GM21576 (cell line): ENCODE measurements at regions not wholly inside any gene's neighbourhood (a gene's known extent, or its start where the extent isn't known, plus 50 kb on each side); places are given as distances from the start of the nearest gene placed in this dataset.
A peak's percentile ranks its signal among the peaks of the same experiment; 100 is the strongest.

ENCODE experiments used
- ATAC-seq: cut with Tn5 transposase; IDR thresholded peaks from one replicate; pipeline ENCODE4 v1.9.1; 2021; ENCODE audit warnings: mild to moderate bottlenecking, moderate library complexity; ENCODE audit not compliant: unreplicated experiment

- ATAC-seq: peak; percentile 93
These were observed 318.9 kb downstream of the SNAPC1 start for GRCh38 chr14:62081012-62081612.

GRCh38 chr14:62081951-62082350 lies 319.7 kb downstream of the SNAPC1 start:
- ATAC-seq: no peak

DNA sequence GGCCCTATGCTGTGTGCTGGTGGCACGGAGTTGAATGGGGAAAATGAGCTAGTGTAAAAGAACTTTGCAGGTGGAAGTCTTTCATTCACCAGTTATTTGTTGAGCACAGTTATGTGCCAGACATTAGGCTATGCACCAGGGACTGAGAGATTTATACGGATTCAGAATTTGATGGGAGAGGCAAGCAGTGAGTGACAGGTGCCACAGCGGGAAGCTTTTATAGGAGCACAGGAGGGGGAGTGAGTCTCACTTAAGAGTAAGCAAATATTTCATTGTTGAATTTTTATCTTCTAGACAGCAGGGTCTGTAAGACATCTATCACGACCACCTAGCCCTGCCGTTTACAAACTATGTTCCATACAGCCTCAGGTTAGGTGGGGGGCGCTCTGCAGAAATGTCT lies 320.6 kb downstream of the SNAPC1 start:
- no peak for ATAC-seq

DNA sequence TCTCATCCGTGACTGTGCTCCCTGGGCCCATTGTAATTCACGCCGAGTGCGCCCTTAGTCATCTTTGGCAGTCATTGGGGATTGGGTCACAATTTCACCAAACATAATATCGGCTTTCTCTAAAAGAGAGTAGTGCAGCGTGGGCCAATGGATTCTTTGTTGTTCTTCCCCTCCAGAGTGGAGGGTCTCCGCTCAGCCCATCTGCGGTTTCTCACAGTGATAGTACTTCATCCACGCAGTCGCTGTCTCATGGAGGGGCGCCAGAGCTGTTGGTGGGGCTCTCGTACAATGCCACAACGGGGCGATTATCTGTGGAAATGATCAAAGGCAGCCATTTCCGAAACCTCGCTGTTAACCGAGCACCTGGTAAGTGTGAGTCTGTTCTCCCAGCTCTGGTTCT lies 321.8 kb downstream of the SNAPC1 start:
- no peak for ATAC-seq

DNA sequence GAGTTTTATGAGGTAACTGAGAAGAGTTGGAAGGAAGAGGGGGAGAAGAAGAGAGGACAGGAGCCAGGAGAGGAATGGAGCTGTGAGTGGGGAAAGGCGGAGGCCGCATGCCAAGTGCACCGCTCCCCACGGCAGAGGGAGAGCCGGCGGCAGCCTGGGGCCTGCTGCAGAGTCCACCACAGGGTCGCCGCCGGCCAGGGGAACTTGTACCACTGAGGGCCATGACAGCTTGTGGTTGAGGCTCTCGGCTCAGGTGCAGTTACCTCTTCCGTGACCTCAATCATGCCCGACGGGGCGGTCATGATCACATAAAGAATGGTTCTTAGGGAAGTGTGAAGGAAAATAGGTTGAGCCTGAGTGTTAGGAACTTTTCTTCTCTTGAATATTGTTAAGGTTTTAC lies 325.0 kb downstream of the SNAPC1 start:
- ATAC-seq: no peak

DNA sequence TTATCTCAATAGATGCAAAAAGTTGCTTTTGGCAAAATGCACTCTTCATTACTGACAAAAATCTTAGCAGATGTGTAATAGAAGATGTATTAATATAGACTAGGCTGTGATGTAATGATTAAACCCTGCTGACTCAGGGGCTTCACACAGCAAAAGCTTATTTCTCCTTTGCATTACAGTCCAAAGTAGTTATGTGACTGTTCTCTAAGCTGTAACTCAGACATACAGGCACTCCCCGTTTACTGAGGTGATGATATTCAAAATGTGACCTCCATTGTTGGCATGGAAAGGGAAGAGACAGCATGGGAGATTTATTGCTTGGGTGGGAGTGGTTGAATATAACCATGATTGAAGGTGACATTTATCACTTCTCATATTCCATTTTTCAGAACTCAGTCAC lies 331.5 kb downstream of the SNAPC1 start:
- no peak for ATAC-seq

DNA sequence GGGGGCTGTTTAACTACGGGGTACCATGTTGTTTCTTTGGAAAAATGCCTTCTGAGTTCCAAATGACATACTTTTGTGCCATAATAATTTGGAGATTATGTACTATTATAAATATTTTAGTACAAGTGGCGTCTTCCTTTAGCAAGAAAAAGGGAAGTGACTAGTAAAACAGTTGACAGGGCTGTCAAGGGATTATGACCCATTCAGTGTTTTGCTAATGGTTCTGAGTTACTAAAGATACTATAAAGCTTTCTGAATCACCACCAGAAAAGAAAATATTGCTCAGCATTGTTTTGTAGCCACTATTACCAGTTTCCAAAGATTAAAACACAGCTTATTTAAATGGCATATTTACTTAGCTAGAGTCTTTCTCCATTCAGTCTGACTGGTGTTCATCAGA lies 334.9 kb downstream of the SNAPC1 start:
- no peak for ATAC-seq

DNA sequence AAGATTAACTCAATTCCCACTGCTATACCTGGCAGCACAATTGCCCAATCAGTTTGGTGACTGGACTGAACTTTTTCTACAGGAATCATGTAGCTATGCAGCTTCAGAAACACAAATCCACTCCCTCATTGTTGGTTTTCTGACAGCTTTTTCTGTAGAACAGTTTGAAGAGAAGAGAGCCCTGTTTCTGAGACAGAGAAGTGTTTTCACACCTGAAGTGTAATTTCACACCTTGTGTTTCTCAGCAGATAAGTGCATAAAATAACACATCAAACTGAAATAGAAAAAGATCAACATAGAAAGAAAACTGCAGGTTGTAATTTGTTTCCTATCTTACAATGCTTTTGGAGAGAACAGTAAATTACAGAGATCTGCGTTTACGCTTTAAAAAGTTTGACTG lies 335.6 kb downstream of the SNAPC1 start:
- ATAC-seq: no peak

DNA sequence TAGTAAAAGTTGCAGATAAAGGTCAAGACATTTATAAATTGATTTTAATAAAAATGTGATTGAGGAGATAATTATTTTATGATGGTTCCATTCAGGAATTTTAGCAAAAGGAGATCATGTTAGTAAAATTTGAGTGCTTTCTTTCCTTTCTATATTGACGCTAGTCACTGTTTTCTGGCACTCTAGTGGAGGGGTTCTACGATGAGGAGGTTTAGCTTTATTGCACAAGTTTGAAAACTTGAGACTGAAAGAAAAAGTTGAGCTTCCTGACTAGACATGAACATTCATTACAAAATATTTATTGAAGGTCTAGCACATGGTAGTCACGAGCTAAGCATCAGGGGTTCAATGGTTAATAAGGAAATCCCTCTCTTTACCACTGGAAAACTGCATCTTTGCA lies 336.1 kb downstream of the SNAPC1 start:
- no peak for ATAC-seq

DNA sequence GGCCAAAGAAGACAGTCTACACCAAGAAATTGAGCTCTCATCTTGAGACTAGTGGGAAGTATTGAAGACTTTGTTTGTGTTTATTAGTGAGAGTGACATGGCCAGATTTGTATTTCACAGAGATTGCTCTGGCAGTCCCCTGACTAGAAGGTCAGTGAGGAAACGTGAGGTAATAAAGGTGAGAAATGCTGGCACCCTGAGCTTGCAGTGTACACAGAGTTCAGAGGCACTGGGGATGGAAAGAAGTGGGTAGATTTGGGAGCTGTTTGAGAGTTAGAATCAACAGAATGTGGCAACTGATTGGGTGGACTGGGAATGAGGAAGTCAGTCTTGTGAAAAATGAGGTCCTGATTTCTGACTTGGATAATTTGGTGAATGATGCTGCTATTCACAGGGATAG lies 336.9 kb downstream of the SNAPC1 start:
- ATAC-seq: no peak

- ATAC-seq: no peak
These were observed 339.0 kb downstream of the SNAPC1 start for GRCh38 chr14:62101189-62101588.

DNA sequence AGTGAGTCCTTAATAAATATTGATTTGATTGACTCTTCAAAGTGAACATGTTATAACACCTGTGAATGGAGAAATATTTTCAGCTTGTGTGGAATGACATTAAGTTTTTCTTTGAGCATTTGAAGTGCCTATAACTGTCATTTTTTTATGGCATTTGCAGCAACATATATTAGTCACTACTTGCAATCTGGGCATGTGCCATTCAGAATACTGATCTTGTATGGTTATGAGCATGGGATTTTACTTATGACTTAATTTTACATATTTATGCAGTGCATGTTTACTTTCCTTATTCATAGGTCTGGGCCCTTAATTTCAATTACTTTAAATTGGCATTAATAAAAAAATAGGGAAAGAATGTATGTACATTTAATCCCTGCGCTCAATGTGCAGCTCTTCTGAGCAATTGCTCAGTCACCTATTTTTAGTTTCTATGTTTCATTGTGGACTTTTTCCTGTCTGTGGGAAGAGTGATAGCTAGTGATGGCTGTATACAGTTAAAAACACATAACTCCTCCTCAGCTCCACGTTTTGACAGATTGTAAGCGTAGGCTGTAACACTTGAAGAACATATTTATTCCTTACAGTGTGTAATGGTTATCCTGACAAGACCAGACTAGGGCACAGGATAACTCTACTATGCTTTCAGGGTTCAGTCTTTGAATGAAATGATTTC lies 339.6 kb downstream of the SNAPC1 start:
- ATAC-seq: no peak

DNA sequence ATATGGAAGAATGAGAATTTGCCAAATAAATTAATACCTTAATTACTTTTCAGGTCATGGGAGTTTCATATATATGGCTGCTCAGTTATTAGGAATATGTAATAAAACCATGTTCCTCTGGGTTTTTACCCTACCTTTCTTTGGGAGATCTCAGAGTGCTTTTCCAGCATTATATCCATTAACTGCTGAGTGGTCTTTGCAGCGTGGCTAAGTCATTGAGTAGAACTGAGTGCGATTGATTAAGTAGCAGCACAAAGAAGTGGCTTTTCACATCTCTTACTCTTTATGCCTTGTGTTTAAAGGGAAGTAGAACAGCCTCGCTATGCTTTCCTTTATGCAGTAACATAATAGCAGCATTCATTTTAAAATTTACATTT lies 340.1 kb downstream of the SNAPC1 start:
- no peak for ATAC-seq

- no peak for ATAC-seq
These were observed 341.2 kb downstream of the SNAPC1 start for GRCh38 chr14:62103464-62103863.

DNA sequence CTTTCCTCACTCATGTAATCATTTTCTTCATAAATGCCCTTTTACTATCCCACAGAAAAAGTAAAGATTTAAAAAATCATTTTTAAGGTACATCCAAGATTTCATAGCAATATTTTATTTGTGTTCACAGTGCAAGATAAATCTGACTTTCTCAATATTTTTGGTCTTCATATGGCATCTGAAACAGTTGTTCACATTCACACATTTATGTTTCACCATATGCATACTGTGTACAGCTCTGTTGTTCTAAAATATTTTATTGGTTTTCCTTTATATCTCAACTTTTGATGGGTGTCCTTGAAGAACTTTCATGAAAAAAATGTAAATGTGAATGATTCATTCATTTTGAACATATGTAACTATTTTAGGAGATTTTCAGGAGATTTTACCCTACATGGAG lies 348.7 kb downstream of the SNAPC1 start:
- no peak for ATAC-seq

DNA sequence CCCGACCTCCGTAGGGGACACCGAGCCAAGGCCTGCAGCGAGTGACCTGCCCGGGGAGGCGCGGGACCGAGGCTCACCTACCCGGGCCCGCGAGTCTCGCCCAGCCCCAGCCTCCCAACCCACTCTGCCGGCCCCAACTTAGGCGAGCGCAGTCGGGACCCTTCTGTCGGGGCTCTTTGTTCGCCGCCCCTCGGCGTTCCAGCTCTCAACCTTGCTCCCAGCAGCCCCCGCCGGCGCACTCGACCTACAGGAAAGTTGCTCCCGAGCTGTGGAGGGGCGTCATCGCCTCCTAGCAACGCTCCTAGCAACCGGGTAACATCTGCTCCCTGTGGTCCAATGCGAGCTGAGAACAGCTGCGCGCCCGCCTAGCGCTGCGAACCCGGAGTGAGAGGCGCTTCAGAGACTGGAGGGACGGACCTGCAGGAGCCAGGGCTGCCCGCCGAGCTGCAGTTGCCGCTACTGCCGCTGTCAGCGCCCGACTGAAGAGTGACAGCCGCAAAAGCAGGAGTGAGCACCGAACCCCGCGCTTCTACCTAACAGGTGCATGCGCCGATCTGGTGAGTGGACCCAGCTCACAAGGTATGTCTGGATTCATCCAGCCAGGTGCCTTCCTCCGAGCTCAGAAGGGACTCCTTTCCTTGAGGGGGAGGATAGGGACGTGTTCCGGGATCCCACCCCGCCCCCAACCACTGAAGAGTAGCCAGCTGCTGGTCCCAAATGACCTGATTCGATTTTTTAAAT lies 355.0 kb downstream of the SNAPC1 start:
- ATAC-seq: peak; percentile 95

- no peak for ATAC-seq
These were observed 355.5 kb downstream of the SNAPC1 start for GRCh38 chr14:62117751-62118105.

- no peak for ATAC-seq
These were observed 356.2 kb downstream of the SNAPC1 start for GRCh38 chr14:62118461-62118860.

DNA sequence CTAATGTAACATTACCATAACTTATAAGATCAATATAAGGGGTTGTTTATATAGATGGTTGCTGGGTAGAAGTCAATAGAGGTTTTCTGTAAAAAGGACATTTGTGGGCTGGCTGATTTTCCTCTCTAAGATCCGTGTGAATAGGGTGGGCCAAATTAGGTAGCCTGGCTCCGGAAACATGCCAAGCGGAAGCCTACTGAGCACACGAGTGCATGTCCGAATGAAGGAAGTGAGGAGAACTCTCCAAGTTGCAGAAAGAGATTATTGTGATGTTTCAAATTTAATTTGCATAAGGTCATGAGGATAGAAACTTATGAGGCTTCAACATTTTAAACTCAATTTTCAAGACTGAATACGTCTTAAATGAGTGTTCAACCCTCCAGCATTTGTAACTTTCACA lies 356.7 kb downstream of the SNAPC1 start:
- no peak for ATAC-seq

DNA sequence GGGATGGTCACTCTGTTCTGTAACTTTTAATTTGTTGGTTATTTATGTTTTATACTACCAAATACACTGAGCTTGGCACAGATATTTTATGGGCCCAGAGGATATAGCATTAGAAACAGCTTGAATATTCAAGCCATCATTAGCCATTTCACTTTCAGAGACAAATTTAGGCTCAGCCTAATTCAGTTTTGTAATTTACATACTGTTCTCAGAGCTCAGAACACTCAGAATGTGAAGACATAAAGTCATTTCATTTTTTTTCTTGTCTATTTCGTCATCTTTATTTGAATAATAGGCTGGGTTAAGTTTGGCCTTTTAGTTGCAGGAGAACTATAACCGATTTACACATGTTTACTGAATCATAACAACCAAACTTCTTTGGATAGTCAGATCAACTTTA lies 361.7 kb downstream of the SNAPC1 start:
- ATAC-seq: peak; percentile 54

GRCh38 chr14:62125793-62126192 lies 363.6 kb downstream of the SNAPC1 start:
- ATAC-seq: no peak

DNA sequence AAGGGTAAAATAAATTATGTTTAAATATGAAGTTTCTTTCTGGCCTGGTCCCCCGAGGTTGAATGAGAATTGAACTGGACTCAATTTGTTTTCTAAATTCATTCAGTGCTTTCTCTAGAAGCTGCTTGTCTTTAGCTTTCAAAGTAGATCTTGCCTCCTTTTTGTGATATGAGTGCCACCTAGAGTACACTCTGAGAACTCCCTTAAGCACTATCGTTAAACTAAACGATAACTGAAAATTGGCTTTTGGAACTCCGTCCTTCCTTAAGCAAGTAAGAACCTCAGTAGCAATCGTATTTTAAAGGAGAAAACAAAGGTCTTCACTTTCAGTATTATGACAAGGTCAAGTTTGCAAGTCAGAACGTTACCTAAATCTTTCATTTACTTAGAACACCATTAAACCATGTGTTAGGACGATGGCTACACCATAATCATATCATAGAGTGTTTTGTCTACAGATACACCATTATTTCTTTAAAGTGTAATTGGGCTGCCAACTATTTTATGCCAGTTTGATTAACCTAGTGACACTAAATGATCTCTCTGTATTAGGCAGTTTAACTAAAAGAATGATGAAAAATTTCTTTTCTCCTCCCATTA lies 364.8 kb downstream of the SNAPC1 start:
- ATAC-seq: peak; percentile 60
